H7 (cell line): ENCODE measurements at regions not wholly inside any gene's neighbourhood (a gene's known extent, or its start where the extent isn't known, plus 50 kb on each side); places are given as distances from the start of the nearest gene placed in this dataset.
A peak's percentile ranks its signal among the peaks of the same experiment; 100 is the strongest.

Experiments used
- DNase-seq: peaks from one replicate; pipeline ENCODE4 v3.0.0; 2012
- H3K27me3 ChIP-seq: 2 replicates; pipeline ENCODE4 v1.6.0; 2011; ENCODE audit warnings: mild to moderate bottlenecking, low read length; ENCODE audit not compliant: control insufficient read depth, insufficient read depth
- H3K36me3 ChIP-seq: replicated peaks from 2 replicates; pipeline ENCODE4 v1.5.1; 2011; ENCODE audit warnings: low read length; ENCODE audit not compliant: control insufficient read depth, insufficient read depth
- H3K4me3 ChIP-seq: 2 replicates; pipeline ENCODE4 v1.5.1; 2011; ENCODE audit warnings: low read depth, mild to moderate bottlenecking, control low read depth, low read length, moderate library complexity; ENCODE audit not compliant: insufficient read depth

DNA sequence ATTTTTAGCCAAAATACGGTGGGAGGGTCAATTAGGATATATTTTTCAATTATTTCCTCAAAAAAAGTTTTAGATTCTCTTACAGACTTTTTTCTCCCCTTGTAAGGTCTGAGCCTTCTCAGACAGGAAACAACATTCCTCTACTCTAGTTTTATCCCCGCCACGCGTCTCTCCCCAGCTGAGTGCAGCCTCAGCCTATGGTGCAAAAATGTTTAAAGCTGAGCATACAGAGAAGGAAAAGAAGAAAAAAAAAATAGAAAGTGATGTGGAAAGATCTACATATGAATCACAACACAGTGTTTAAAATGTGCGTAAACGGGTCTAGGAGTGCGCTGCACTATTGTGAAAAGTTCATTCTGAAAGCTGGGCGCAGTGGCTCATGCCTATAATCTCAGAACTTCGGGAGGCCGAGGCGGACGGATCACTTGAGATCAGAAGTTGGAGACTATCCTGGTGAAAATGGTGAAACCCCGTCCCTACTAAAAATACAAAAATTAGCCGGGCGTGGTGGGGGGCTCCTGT, 159.0 kb downstream of the TRIM27 start:
- peak overlapping the region; percentile 10; the same call in 1 of the 2 replicates for H3K4me3 ChIP-seq
- H3K27me3 ChIP-seq, result peaks cover 78% of the 10 kb centered on the region
- no peaks in the 10 kb centered on the region for H3K36me3 ChIP-seq
- DNase-seq, result no peak

DNA sequence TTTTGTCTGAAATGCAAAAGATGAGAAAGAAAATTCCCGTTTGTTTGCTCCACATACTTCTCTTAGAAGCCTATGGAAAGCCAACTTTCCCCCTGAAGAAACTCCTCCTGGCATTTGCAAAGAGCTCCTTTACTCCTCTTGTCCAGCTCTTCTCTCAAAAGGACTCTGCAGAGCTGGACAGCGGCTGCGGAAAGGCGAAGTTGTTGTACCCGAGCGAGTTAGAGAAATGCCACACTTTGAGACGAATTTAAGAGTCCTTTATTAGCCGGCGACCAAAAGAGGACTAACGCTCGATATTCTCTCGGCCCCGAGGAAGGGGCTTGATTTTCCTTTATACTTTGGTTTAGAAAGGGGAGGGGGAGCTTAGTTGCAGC, 157.8 kb downstream of the TRIM27 start:
- peak overlapping the region; percentile 10 for H3K4me3 ChIP-seq
- no peak for DNase-seq
- H3K36me3 ChIP-seq, result no peaks in the 10 kb centered on the region
- peaks cover 89% of the 10 kb centered on the region for H3K27me3 ChIP-seq

DNA sequence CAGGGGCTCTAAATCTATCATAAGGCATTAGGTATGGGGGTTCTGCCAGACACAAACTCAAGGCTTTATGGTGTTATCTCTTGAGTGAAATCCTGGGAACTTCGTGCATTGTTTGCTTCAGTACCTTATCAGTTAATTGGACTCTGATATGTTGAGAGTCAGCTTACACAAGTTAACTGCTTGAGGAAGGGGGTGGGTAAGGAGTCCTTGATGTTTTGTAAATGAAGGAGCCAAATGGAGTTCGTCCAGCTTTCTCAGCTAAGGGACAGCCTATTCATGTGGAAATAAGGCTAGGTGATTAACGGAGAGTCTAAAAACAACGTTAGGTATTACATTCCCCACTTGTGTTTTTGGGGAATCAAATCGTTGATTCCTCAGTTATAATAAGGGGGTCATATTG, 157.4 kb downstream of the TRIM27 start:
- H3K4me3 ChIP-seq, result no peak overlapping the region

DNA sequence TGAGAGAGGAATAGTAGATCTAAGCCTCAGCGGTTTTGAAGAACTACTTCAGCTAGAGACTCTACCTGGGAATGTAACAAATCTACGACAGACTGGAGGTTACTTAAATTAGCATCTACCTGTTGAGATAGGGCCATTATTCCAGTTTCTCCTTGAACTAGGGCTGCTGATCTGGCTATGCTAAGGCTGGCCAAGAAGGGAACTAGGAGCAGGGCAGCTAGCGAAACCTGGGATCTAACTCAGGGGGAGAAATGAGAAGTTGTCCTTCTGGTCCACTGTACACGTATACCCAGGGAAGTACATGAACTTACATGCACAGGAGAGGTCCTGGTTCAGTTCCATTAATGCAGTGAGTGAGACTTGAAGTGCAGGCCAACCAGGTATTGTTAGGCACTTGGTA, 156.7 kb downstream of the TRIM27 start:
- no peak overlapping the region for H3K4me3 ChIP-seq
- H3K36me3 ChIP-seq, result no peaks in the 10 kb centered on the region
- H3K27me3 ChIP-seq, result peaks cover 94% of the 10 kb centered on the region
- no peak for DNase-seq

More for the DNA sequence above, 157.4 kb downstream of the TRIM27 start:
- Histone ChIP-seq H3K36me3 (no peaks in the 10 kb centered on the region), H3K27me3 (peaks cover 92% of the 10 kb centered on the region)
- DNase-seq, result no peak

DNA sequence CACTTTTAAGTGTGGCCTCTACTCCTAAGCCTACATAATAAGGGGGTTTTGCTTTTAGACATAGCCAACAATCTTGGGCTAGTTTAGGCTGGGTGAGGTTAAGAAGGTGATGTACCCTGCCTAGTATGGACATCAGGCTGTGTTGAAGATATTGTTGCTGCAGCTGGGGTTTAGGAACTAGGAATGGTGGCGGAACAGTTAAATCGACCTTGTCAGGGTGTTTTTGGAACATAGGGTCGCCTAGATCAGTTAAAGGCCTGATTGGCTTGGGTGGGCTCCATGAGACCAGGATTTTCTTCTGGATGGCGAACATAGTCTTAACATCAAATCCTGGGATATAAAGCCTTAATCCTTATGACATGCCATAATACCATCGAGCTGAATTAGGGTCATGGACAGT, 156.1 kb downstream of the TRIM27 start:
- H3K4me3 ChIP-seq, result no peak overlapping the region
- DNase-seq, result no peak
- H3K27me3 ChIP-seq, result peaks cover 97% of the 10 kb centered on the region
- no peaks in the 10 kb centered on the region for H3K36me3 ChIP-seq

DNA sequence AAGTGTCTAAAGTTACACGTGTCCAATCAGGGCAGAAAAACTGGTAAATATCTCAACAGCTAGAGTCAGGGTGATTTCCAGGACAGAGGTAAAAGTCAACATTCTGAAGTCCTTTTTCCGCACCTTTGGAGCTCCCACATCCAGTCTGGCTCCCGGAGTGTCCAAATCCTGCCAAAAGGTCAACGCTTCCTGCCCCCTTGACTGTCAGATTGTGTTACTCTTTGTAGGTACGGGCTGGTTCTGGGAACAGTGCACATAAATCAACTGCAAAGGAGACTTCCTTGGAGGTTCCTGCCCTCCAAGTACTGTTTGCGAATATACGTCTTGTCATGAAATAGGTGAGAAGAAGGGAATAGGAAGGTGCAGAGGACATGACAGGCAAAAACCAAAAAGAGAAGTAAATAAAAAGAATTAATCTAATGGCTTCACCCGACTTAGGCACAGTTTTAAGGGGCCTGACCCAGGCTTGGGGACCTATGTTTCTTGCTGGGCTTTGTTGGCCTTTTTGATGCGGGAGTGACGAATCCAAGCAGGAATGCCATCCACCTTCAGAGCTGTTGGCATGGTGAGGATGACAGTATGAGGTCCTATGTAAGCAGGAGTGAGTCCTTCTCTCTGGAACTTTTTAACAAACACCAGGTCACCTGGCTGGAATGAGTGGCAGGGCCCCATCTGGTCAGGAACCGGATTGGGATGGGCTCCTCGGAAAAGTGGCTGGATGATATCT, 155.4 kb downstream of the TRIM27 start:
- peaks cover 97% of the 10 kb centered on the region for H3K27me3 ChIP-seq
- DNase-seq, result no peak
- H3K4me3 ChIP-seq, result no peak overlapping the region
- no peaks in the 10 kb centered on the region for H3K36me3 ChIP-seq

DNA sequence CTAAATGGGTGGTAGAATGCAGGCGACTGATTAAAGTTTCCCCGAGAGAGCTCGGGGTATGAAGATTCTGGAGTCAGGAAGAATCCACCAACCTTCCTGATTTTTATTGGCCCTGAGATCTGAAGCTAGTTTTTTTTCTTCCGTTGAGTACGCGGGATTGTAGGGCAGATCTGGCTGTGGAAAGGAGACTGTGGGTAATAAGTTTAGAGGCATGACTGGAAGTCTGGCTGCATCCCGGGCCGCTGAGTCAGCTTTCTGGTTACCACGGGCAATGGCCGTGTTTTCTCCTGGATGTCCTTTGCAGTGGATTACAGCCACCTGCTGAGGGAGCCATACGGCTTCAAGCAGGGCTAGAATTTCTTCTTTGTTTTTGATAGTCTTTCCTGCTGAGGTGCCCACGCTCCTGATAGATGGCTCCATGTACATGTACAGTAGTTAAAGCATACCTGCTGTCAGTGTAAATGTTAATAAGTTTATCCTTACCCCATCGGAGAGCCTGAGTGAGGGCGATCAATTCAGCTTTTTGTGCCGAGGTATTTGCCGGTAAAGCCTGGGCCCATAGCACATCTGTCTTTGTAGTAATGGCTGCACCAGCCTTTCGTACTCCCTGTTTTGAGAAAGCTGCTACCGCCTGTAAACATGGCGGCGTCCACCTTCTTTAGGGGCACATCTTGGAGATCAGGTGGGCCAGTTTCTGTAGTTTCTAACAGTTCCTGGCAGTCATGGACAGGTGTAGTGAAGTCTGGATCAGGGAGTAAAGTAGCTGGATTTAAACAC, 154.0 kb downstream of the TRIM27 start:
- Histone ChIP-seq H3K4me3 (no peak overlapping the region), H3K36me3 (no peaks in the 10 kb centered on the region), H3K27me3 (peaks cover 97% of the 10 kb centered on the region)
- no peak for DNase-seq

DNA sequence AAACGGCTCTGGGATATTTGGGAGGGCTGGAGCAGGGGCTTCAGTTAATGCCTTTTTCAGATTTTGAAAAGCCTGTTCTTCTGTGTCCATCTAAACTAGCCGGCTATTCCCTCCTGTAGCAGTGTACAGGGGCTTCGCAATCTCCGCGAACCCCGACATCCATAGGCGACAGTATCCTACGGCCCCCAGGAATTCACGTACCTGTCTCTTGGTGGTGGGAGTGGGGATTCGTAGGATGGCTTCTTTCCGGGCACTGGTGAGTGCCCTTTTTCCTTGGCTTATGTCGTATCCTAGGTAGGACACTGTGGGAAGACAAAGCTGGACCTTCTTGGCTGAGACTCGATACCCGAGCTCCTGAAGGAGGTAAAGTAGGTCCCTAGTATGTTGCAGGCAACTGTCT, 153.1 kb downstream of the TRIM27 start:
- DNase-seq, result no peak
- Histone ChIP-seq H3K4me3 (no peak overlapping the region), H3K27me3 (peaks cover 97% of the 10 kb centered on the region), H3K36me3 (no peaks in the 10 kb centered on the region)

DNA sequence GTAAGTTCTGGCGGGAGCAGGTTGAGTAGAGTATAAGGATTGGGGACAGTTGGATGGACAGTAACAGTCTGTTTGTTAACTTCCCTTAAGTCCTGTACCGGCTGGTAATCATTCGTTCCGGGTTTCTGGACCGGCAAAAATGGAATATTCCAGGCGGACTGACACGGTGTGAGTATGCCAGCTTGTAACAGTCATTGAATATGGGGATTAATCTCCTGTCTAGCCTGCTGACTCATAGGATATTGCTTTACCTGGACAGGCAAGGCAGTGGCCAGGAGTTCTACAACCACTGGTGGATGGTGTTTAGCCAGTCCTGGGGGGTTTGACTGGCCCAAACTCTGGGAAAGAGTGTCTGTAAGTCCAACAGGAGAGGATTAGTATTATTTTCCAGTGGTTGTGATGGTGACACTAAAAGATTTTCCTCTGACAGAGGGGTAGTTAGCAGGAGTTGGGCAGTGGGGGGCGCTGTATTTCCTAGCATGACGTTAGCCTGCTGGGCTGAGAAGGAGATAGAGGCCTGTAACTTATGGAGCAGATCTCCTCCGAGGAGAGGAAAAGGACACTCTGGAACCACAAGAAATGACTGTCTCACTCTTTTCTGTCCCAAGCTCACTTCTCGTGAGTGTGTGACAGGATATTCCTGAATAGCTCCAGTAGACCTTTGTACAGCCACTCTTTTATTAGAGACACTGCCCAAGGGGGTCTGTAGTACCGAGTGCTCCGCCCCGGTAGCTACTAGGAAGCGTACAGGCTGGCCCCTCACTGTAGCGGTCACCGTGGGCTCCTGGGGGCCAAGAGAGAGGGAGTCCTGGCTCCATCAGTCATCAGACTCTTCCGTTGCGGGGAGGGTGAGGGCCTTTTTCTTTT, 152.2 kb downstream of the TRIM27 start:
- no peak for DNase-seq

DNA sequence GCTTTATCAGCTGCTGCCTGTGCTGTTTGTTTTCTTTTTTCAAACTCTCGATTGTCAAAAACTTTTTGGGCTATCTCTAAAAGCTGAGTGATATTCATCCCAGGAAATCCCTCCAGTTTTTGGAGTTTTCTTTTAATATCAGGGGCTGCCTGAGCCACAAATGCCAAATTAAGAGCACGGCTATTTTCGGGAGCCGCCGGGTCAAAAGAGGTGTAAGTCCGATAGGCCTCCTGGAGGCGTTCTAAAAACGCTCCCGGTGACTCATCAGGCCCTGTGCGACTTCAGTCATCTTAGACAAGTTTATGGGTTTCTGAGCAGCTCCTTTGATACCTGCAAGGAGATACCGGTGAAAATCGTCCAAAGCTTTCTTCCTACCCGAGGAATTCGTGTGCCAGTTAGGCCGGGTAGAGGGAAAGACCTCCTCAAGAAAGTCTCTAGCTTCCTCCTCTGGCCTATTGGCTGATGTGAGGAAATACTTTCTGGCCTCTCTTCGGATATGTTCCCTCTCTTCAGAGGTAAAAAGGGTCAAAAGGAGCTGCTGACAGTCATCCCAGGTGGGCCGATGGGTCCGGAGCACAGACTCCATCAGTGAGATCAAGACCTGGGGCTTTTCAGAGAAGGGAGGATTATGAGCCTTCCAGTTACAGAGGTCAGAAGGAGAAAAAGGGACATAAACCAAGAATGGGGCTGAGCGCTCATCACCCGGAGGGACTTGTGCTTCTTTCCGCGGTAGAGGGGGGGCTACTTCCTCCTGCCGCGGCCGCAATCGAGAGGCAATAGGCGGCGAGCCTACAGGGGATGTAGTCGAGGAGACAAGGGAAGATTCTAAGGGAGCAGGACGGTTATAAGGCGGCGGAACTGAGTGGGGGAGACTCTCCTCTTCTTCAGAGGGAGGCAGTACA, 151.1 kb downstream of the TRIM27 start:
- peak overlapping the region; percentile 12; the same call in 1 of the 2 replicates for H3K4me3 ChIP-seq
- no peak for DNase-seq
- H3K36me3 ChIP-seq, result no peaks in the 10 kb centered on the region
- H3K27me3 ChIP-seq, result peaks cover 87% of the 10 kb centered on the region

More for the DNA sequence above, 152.2 kb downstream of the TRIM27 start:
- H3K27me3 ChIP-seq, result peaks cover 92% of the 10 kb centered on the region
- no peak overlapping the region for H3K4me3 ChIP-seq
- no peaks in the 10 kb centered on the region for H3K36me3 ChIP-seq

DNA sequence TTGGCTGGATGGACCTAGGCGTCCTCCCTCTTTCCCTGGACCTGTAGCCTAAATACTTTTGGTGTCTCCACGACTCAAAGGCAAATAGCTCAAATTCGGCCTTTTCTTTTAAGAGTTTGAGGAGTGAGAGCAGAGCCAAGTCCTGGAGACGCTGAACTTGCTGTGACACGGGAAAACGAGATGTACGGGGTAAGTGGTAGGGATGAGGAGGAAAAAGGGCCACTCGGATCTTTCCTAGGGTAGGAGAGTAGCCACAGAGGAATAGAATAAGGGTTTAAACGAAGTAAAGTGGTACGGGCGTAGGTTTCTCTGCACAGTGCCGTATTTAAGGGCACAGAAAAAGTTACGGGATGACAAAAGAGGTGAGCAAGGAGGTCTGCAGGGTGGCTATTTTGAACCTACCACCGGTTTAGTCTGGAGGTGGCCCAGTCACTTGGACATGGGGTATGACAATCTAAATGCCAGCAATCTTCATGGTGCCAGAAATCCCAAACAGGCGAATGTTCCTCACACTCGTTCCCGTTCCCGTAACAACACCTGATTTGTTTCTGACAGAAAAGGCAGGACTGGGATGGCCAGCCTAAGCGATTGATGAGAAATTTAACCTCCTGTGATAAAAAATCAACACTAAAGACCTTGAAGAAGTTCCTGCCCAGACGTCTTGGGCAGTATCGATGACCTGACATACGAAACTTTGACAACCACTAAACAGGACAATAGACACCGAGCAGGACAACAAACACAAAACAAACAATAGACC, 149.3 kb downstream of the TRIM27 start:
- Histone ChIP-seq H3K27me3 (peaks cover 87% of the 10 kb centered on the region), H3K36me3 (no peaks in the 10 kb centered on the region), H3K4me3 (no peak overlapping the region)
- DNase-seq, result no peak

DNA sequence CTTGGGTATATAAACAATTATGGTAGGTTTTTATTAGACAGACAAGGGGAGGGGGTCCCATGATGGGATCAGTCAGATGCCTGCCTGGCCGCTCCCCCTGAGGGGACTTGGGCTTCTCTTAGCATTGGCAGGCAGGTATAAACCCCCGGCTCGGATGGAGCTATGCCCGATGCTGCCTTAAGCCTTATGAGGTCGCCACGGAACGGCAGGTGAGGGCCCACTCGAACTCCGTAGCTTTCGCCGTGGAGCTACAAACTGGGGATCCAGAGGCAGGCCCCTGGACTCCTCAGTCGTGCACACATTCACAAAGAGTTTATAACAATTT, 148.8 kb downstream of the TRIM27 start:
- Histone ChIP-seq H3K4me3 (no peak overlapping the region), H3K27me3 (peaks cover 87% of the 10 kb centered on the region), H3K36me3 (no peaks in the 10 kb centered on the region)
- no peak for DNase-seq

DNA sequence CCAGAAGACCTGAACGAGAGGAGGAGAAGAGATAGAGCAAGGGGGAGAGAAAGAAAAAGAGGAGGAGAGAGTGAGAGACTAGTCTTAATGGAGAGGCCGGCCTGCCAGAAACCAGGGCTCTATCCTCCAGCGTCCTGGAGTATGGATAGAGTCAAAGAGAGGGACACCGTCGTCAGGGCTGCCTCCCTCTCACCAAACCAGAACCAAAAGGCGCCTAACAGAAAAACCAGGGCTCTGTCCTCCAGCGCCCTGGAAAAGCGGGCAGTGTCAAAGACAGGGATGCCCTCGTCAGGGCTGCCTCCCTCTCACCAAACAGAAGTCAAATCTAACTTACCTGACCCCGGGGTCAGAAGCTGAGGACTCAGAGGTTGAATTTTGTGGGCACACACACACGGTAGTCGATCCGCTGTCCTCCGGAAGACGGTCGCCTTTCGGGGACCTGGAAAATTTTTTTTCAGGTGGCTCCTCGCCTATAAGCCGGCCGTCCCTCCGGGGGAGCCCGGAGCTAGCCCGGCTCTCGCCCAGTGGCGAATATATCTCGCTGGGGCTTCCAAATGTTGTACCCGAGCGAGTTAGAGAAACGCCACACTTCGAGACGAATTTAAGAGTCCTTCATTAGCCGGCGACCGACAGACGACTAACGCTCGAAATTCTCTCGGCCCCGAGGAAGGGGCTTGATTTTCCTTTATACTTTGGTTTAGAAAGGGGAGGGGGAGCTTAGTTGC, 148.2 kb downstream of the TRIM27 start:
- H3K4me3 ChIP-seq, result peak overlapping the region; percentile 25

More for the DNA sequence above, 148.2 kb downstream of the TRIM27 start:
- Histone ChIP-seq H3K36me3 (no peaks in the 10 kb centered on the region), H3K27me3 (peaks cover 87% of the 10 kb centered on the region)
- DNase-seq, result no peak
